Midbrain (tissue), 1 donor: ENCODE measurements at regions not wholly inside any gene's neighbourhood (a gene's known extent, or its start where the extent isn't known, plus 50 kb on each side); places are given as distances from the start of the nearest gene placed in this dataset.
"Not testable (repeated sequence)": the region's sequence is repeated elsewhere in the genome, so short reads cannot be mapped to it uniquely, and the experiment has no call there.

Experiments
- DNase-seq: peaks from one replicate; lab custom pipeline; 2025; lab: John Stamatoyannopoulos, UW

GRCh38 chr3:165716592-165716991 lies 120.6 kb downstream of the BCHE start:
- DNase-seq: no peak

GRCh38 chr3:165713479-165713878 lies 123.7 kb downstream of the BCHE start:
- DNase-seq: no peak

- DNase-seq: no peak
These were observed 124.8 kb downstream of the BCHE start for GRCh38 chr3:165712382-165712781.

GRCh38 chr3:165697910-165698309 lies 139.3 kb downstream of the BCHE start:
- DNase-seq: no peak

GRCh38 chr3:165696496-165696895 lies 140.7 kb downstream of the BCHE start:
- no peak for DNase-seq

- DNase-seq: no peak
These were observed 153.3 kb downstream of the BCHE start for GRCh38 chr3:165683947-165684346.

- no peak for DNase-seq
These were observed 154.5 kb downstream of the BCHE start for GRCh38 chr3:165682734-165683133.

GRCh38 chr3:165669967-165670366 lies 167.3 kb downstream of the BCHE start:
- DNase-seq: no peak

GRCh38 chr3:165669504-165669903 lies 167.7 kb downstream of the BCHE start:
- DNase-seq: no peak

GRCh38 chr3:165667676-165668075 lies 169.5 kb downstream of the BCHE start:
- no peak for DNase-seq

- no peak for DNase-seq
These were observed 179.2 kb downstream of the BCHE start for GRCh38 chr3:165658027-165658426.

- DNase-seq: no peak
These were observed 184.0 kb downstream of the BCHE start for GRCh38 chr3:165653130-165653778.

- not testable (repeated sequence) for DNase-seq
These were observed 187.9 kb downstream of the BCHE start for GRCh38 chr3:165649282-165649681.

- no peak for DNase-seq
These were observed 192.0 kb downstream of the BCHE start for GRCh38 chr3:165645191-165645590.

- DNase-seq: no peak
These were observed 192.9 kb downstream of the BCHE start for GRCh38 chr3:165644331-165644730.

- no peak for DNase-seq
These were observed 193.8 kb downstream of the BCHE start for GRCh38 chr3:165643425-165643824.

- no peak for DNase-seq
These were observed 194.3 kb downstream of the BCHE start for GRCh38 chr3:165642761-165643420.

- no peak for DNase-seq
These were observed 195.5 kb downstream of the BCHE start for GRCh38 chr3:165641569-165642310.

GRCh38 chr3:165640970-165641369 lies 196.3 kb downstream of the BCHE start:
- no peak for DNase-seq

- DNase-seq: no peak
These were observed 197.2 kb downstream of the BCHE start for GRCh38 chr3:165640031-165640430.

- DNase-seq: no peak
These were observed 199.2 kb downstream of the BCHE start for GRCh38 chr3:165638034-165638433.

GRCh38 chr3:165636684-165637015 lies 200.6 kb downstream of the BCHE start:
- DNase-seq: no peak
